ENCODE measurements at regions not wholly inside any gene's neighbourhood (a gene's known extent, or its start where the extent isn't known, plus 50 kb on each side); places are given as distances from the start of the nearest gene placed in this dataset.
"Not testable (repeated sequence)": the region's sequence is repeated elsewhere in the genome, so short reads cannot be mapped to it uniquely, and the experiment has no call there.

- ATAC-seq = no peak
- Histone ChIP-seq H3K27me3 (no peaks in the 10 kb centered on the region), H3K27ac (no peak overlapping the region), H3K36me3 (peaks cover 0 to 15% of the 10 kb centered on the region in 2 donors), H3K4me1 (peaks cover 0 to 17% (median 0%) of the 10 kb centered on the region in 3 donors), H3K9me3 (no peaks in the 10 kb centered on the region), H3K4me3 (no peak overlapping the region)
- 81% methylated on average over 3 of the region's 5 CpGs; no CpG with 5 or more reads in 1 of the 2 donors for WGBS, 2 donors (ENCODE audit: low coverage in 1 of 2)
- TF ChIP-seq POLR2A (IDR thresholded peaks at IDR 0.05) = no peak
- no peak for TF ChIP-seq EP300 (IDR thresholded peaks at IDR 0.05)
- TF ChIP-seq POLR2AphosphoS5 (IDR thresholded peaks at IDR 0.05) = no peak
- TF ChIP-seq CTCF (IDR thresholded peaks at IDR 0.05) = no peak
Measured at GRCh38 chr16:29315046-29315445, 91.5 kb downstream of the NPIPB11 start.

GRCh38 chr16:29314292-29314934, 92.1 kb downstream of the NPIPB11 start:
- WGBS, 2 donors (ENCODE audit: low coverage in 1 of 2) = 100% methylated on average over 2 to 3 of the region's 20 CpGs
- Histone ChIP-seq H3K27me3 (no peaks in the 10 kb centered on the region), H3K36me3 (peaks cover 0 to 15% of the 10 kb centered on the region in 2 donors), H3K9me3 (no peaks in the 10 kb centered on the region), H3K27ac (no peak overlapping the region), H3K4me3 (no peak overlapping the region), H3K4me1 (peaks cover 0 to 17% (median 0%) of the 10 kb centered on the region in 3 donors)
- no peak for TF ChIP-seq POLR2AphosphoS5 (IDR thresholded peaks at IDR 0.05)
- no peak for TF ChIP-seq CTCF (IDR thresholded peaks at IDR 0.05)
- no peak for TF ChIP-seq EP300 (IDR thresholded peaks at IDR 0.05)
- TF ChIP-seq POLR2A (IDR thresholded peaks at IDR 0.05) = no peak
- ATAC-seq = no peak

GRCh38 chr16:29313559-29314048, 92.9 kb downstream of the NPIPB11 start:
- TF ChIP-seq POLR2A (IDR thresholded peaks at IDR 0.05) (no peak), POLR2AphosphoS5 (IDR thresholded peaks at IDR 0.05) (no peak), CTCF (IDR thresholded peaks at IDR 0.05) (no peak), EP300 (IDR thresholded peaks at IDR 0.05) (no peak)
- 95% methylated on average over 4 of the region's 9 CpGs; no CpG with 5 or more reads in 1 of the 2 donors for WGBS, 2 donors (ENCODE audit: low coverage in 1 of 2)
- no peak for ATAC-seq
- Histone ChIP-seq H3K4me1 (peaks cover 0 to 17% (median 0%) of the 10 kb centered on the region in 3 donors), H3K4me3 (no peak overlapping the region), H3K27me3 (no peaks in the 10 kb centered on the region), H3K27ac (no peak overlapping the region), H3K9me3 (no peaks in the 10 kb centered on the region), H3K36me3 (peaks cover 0 to 15% of the 10 kb centered on the region in 2 donors)

GRCh38 chr16:29312835-29313558, 93.5 kb downstream of the NPIPB11 start:
- Histone ChIP-seq H3K4me1 (peaks cover 0 to 17% (median 0%) of the 10 kb centered on the region in 3 donors), H3K27ac (no peak overlapping the region), H3K36me3 (peaks cover 0 to 15% of the 10 kb centered on the region in 2 donors), H3K4me3 (no peak overlapping the region), H3K9me3 (no peaks in the 10 kb centered on the region), H3K27me3 (no peaks in the 10 kb centered on the region)
- ATAC-seq = no peak
- TF ChIP-seq CTCF (IDR thresholded peaks at IDR 0.05) (no peak), POLR2A (IDR thresholded peaks at IDR 0.05) (no peak), POLR2AphosphoS5 (IDR thresholded peaks at IDR 0.05) (no peak), EP300 (IDR thresholded peaks at IDR 0.05) (no peak)
- WGBS, 2 donors (ENCODE audit: low coverage in 1 of 2) = 84 to 92% methylated on average over 8 to 12 of the region's 33 CpGs

- WGBS, 2 donors (ENCODE audit: low coverage in 1 of 2) = 100% methylated on average over 2 of the region's 18 CpGs; no CpG with 5 or more reads in 1 of the 2 donors
- ATAC-seq, H3K4me3 ChIP-seq, H3K27ac ChIP-seq, H3K27me3 ChIP-seq, H3K9me3 ChIP-seq: not testable (repeated sequence)
- H3K4me1 ChIP-seq = peaks cover 0 to 22% (median 0%) of the 10 kb centered on the region in 3 donors
- H3K36me3 ChIP-seq = peaks cover 0 to 15% of the 10 kb centered on the region in 2 donors
Measured at GRCh38 chr16:29312345-29312675, 94.2 kb downstream of the NPIPB11 start.
